ENCODE measurements at regions not wholly inside any gene's neighbourhood (a gene's known extent, or its start where the extent isn't known, plus 50 kb on each side); places are given as distances from the start of the nearest gene placed in this dataset.

DNA sequence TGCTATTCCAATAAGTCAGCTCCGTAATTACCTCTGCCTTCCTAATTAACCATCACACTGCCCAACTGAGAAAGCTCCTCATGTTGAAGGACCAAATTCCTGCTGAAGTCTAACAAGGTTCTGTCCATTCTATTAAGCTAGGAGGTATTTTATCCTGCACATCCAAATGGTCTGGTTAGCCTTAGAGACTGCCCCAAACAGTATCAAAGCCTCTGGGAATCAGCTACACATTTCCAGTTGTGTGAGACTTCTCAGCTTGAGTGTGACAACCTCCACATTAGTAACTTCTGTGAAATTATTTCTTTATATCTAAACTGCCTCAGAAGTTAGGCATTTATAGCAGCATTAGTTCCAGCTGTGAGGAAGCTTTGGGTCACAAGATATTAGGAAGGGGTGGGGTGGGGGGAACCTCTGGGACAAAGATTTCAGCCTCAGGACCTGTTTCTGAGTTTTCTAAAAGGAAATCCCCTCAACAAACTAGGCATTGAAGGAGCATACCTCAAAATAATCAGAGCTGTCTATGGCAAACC, 150.5 kb upstream of the DUSP10 start:
- H3K4me1 ChIP-seq (ENCODE audit: insufficient read depth, low read length): peaks cover 28% of the 10 kb centered on the region
- H3K36me3 ChIP-seq (ENCODE audit: low read depth, low read length): no peaks in the 10 kb centered on the region
- H3K9me2 ChIP-seq (replicated peaks; ENCODE audit: low read length): no peaks in the 10 kb centered on the region
- BruUV-seq (replicated peaks): no TSS peak
- H3K9ac ChIP-seq (ENCODE audit: low read length): no peak overlapping the region
- H3K27ac ChIP-seq (ENCODE audit: low read length): no peak overlapping the region
- H2AFZ ChIP-seq (ENCODE audit: low read length): no peak overlapping the region
- ChIA-PET POLR2A (ENCODE audit: unreplicated experiment) (interaction anchor here (0.6 kb wide), 2 partner anchors 141 to 377 kb away, joined by 3 read pairs; no protein-coding TSS in a partner anchor), CTCF (interaction anchor here (0.6 to 1.5 kb wide), 4 partner anchors 66 to 414 kb away, joined by 3 to 7 read pairs (median 4); partner anchors contain the start of gene DUSP10)
- peaks cover 5% of the 10 kb centered on the region for H3F3A ChIP-seq (ENCODE audit: low read length, unreplicated experiment)
- TF ChIP-seq, protein P1, sequence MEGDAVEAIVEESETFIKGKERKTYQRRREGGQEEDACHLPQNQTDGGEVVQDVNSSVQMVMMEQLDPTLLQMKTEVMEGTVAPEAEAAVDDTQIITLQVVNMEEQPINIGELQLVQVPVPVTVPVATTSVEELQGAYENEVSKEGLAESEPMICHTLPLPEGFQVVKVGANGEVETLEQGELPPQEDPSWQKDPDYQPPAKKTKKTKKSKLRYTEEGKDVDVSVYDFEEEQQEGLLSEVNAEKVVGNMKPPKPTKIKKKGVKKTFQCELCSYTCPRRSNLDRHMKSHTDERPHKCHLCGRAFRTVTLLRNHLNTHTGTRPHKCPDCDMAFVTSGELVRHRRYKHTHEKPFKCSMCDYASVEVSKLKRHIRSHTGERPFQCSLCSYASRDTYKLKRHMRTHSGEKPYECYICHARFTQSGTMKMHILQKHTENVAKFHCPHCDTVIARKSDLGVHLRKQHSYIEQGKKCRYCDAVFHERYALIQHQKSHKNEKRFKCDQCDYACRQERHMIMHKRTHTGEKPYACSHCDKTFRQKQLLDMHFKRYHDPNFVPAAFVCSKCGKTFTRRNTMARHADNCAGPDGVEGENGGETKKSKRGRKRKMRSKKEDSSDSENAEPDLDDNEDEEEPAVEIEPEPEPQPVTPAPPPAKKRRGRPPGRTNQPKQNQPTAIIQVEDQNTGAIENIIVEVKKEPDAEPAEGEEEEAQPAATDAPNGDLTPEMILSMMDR (conservative IDR thresholded peaks at IDR 0.05; ENCODE audit: low read depth, low read length): 0 out of 2 replicates have a peak, but pooled peaks have one; percentile 9
- TF ChIP-seq EZH2 (IDR thresholded peaks at IDR 0.05; ENCODE audit: low read length, unreplicated experiment) (no peak), EZH2phosphoT487 (IDR thresholded peaks at IDR 0.05; ENCODE audit: borderline replicate concordance, low read length) (no peak)
- no peaks in the 10 kb centered on the region for H4K20me1 ChIP-seq (ENCODE audit: low read length)
- ATAC-seq (no peak), DNase-seq (no peak)
- no peak overlapping the region for H3K4me3 ChIP-seq (ENCODE audit: low read length)
- no peak overlapping the region for H3K4me2 ChIP-seq (ENCODE audit: low read length)
- intact Hi-C loops (cut with micrococcal nuclease): no loop called here
- no peaks in the 10 kb centered on the region for H3K27me3 ChIP-seq (ENCODE audit: low read length)
- H3K9me3 ChIP-seq (ENCODE audit: low read length): no peaks in the 10 kb centered on the region
- no peaks in the 10 kb centered on the region for H3K79me2 ChIP-seq (ENCODE audit: low read length)

GRCh38 chr1:221891708-221892107, 149.8 kb upstream of the DUSP10 start:
- H3K27ac ChIP-seq (ENCODE audit: low read length): no peak overlapping the region
- intact Hi-C loops (cut with micrococcal nuclease): no loop called here
- H2AFZ ChIP-seq (ENCODE audit: low read length): no peak overlapping the region
- no peaks in the 10 kb centered on the region for H3K9me3 ChIP-seq (ENCODE audit: low read length)
- ChIA-PET CTCF (interaction anchor here (0.6 to 1.5 kb wide), 3 partner anchors 66 to 453 kb away, joined by 3 to 7 read pairs (median 5); partner anchors contain the start of gene DUSP10), POLR2A (ENCODE audit: unreplicated experiment) (interaction anchor here (0.6 kb wide), 1 partner anchor 376 kb away, joined by 3 read pairs; no protein-coding TSS in a partner anchor)
- no peak overlapping the region for H3K4me3 ChIP-seq (ENCODE audit: low read length)
- ATAC-seq (no peak), DNase-seq (peak; percentile 27)
- H3K27me3 ChIP-seq (ENCODE audit: low read length): no peaks in the 10 kb centered on the region
- H3K9me2 ChIP-seq (replicated peaks; ENCODE audit: low read length): no peaks in the 10 kb centered on the region
- TF ChIP-seq EZH2phosphoT487 (IDR thresholded peaks at IDR 0.05; ENCODE audit: borderline replicate concordance, low read length) (no peak), EZH2 (IDR thresholded peaks at IDR 0.05; ENCODE audit: low read length, unreplicated experiment) (no peak)
- TF ChIP-seq, protein P1 (conservative IDR thresholded peaks at IDR 0.05; ENCODE audit: low read depth, low read length): no peak
- no peaks in the 10 kb centered on the region for H3K79me2 ChIP-seq (ENCODE audit: low read length)
- H4K20me1 ChIP-seq (ENCODE audit: low read length): no peaks in the 10 kb centered on the region
- BruUV-seq (replicated peaks): no TSS peak
- peaks cover 25% of the 10 kb centered on the region for H3K4me1 ChIP-seq (ENCODE audit: insufficient read depth, low read length)
- no peak overlapping the region for H3K4me2 ChIP-seq (ENCODE audit: low read length)
- peaks cover 5% of the 10 kb centered on the region for H3F3A ChIP-seq (ENCODE audit: low read length, unreplicated experiment)
- H3K36me3 ChIP-seq (ENCODE audit: low read depth, low read length): no peaks in the 10 kb centered on the region
- H3K9ac ChIP-seq (ENCODE audit: low read length): no peak overlapping the region

GRCh38 chr1:221888801-221889200, 146.9 kb upstream of the DUSP10 start:
- Histone ChIP-seq H3K27me3 (ENCODE audit: low read length) (no peaks in the 10 kb centered on the region), H3K79me2 (ENCODE audit: low read length) (no peaks in the 10 kb centered on the region), H3K9me3 (ENCODE audit: low read length) (no peaks in the 10 kb centered on the region), H3K4me1 (ENCODE audit: insufficient read depth, low read length) (peaks cover 34% of the 10 kb centered on the region), H3K4me3 (ENCODE audit: low read length) (no peak overlapping the region), H3K9ac (ENCODE audit: low read length) (no peak overlapping the region), H3K9me2 (replicated peaks; ENCODE audit: low read length) (no peaks in the 10 kb centered on the region), H2AFZ (ENCODE audit: low read length) (no peak overlapping the region), H3K4me2 (ENCODE audit: low read length) (no peak overlapping the region), H4K20me1 (ENCODE audit: low read length) (no peaks in the 10 kb centered on the region), H3K27ac (ENCODE audit: low read length) (no peak overlapping the region), H3F3A (ENCODE audit: low read length, unreplicated experiment) (peaks cover 5% of the 10 kb centered on the region), H3K36me3 (ENCODE audit: low read depth, low read length) (no peaks in the 10 kb centered on the region)
- CTCF ChIA-PET: no interaction called here
- no peak for TF ChIP-seq EZH2phosphoT487 (IDR thresholded peaks at IDR 0.05; ENCODE audit: borderline replicate concordance, low read length)
- TF ChIP-seq, protein P1 (conservative IDR thresholded peaks at IDR 0.05; ENCODE audit: low read depth, low read length): no peak
- TF ChIP-seq EZH2 (IDR thresholded peaks at IDR 0.05; ENCODE audit: low read length, unreplicated experiment): no peak
- intact Hi-C loops (cut with micrococcal nuclease): loop anchor here (5.0 to 10.0 kb wide), 4 partner anchors 216 to 346 kb away; no protein-coding TSS in a partner anchor
- POLR2A ChIA-PET (ENCODE audit: unreplicated experiment): no interaction called here
- no TSS peak for BruUV-seq (replicated peaks)
- DNase-seq (no peak), ATAC-seq (no peak)

Data from PC-3 (cell line).